HG02981 (cell line): ENCODE measurements at regions not wholly inside any gene's neighbourhood (a gene's known extent, or its start where the extent isn't known, plus 50 kb on each side); places are given as distances from the start of the nearest gene placed in this dataset.

Experiments
- ATAC-seq: cut with Tn5 transposase; IDR thresholded peaks from one replicate; pipeline ENCODE4 v1.9.1; 2021; ENCODE audit warnings: mild to moderate bottlenecking, moderate library complexity; ENCODE audit not compliant: unreplicated experiment

DNA sequence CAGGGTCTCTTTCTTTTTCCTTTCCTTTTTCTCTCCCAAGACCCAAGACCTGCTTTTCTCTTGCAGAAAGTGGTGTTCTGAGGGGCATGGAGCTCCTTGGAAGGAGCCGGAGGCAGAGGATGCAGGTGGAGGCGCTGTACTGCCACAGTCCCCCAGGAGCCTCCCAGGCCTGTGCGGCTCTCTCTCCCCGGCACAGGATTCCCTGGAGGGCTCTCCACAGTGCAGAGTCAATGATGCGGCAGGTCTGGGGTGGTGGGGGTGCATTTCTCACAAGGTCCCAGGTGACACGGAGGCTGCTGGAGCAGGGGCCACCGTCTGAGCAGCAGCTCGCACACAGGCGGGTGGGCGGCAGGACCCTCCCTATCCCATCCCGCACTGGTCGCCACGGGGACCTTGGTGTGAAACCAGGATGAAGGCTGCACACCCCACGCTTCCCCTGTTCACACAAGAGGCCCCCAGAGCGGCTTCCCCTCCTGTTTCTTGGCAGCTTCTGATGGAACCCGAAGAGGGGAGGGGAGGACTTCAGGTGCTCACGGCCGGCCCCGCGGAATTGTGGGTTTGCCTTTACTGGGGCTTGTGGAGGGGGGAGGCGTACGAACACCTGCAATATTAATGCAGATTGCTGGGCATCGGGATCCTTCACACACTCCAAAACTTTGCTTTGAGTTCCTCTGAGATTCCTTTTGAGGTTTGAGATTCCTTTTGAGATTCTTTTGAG, 186.9 kb downstream of the ENGASE start:
- no peak for ATAC-seq

DNA sequence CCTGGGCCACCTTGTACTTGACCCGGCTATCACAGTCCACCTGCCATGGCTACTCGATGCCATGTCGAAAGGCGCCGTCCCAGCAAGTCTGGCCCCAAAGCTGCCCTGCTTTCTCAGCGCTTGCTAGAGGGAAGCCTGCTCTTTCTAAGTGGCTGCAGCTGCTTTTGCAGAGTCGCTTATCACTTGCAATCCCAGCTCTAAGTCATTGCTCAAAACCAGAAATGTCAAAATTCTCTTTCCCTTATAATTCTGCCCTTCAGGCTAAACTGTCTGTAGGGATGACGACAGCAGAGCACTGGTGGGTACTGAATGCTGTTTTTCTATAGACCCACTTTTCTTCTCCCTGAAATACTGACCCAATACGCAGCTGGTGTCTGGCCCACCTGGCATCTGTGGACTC, 184.2 kb downstream of the ENGASE start:
- no peak for ATAC-seq

DNA sequence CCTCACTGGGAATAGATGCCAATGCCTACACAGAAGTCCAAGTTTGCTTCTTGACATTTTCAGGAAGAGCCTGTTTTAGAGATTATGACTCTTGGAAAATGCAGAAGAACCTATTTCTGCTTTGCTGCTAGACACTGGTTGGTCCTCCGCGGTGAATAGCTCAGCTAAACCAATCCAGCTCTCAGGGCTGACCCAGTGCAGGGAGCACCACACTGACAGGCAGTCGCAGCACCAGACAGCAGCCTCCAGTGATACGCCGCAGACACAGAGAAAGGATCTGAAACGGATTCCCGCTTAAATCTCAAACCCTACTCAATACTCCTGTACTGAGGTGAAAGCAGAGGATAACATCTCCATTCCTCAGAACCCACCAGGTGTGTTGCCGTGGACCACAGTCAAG, 183.4 kb downstream of the ENGASE start:
- no peak for ATAC-seq

DNA sequence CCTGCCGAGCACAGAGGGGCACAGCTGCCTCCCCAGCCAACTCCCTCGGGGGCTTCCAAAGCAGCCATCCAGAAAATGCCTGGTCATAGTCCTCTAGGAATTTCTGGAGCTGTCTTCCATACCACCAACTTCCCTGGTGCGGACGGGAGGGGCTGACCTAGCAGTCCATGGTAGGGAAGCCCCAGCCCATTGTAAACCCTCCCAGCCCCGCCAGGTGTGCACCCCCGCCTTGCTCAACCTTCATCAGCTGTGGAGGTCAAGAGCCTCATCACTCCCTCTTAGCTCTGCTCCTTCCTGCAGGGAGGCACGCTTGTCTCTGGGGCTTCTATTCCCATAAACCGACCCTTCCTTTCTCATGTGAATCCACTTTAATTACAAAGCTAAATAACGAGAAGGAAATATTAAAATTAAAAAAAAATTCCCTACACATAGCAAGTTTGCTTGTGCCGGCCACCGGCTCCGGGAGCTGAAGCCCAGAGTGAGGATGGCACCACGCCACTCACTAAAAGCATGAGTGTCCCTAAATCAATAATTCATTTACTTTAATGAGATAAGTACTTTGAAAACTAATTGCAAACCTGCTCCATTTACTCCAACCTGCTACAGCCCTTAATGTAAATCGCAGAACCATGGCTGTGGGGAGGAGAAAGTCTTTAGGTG, 181.4 kb downstream of the ENGASE start:
- ATAC-seq: no peak

DNA sequence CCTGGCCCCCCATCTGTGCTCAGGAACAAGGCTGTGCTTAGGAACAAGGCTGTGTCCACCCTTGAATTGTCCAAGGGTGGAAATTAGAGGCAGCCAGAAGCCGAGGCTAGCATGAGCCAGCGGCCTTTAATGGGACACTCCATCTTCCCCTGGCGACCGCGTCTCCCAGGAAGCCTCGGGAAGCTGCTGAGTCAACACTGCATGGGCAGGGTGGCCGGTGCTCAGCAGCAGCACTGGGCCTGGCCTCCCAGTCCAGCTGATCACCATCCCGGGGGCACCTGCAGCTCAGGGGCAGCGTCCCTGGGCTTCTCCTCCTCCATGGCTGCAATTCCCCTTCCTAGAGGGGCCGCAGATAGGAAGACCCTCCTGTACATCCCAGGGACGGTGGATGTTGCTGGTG, 180.8 kb downstream of the ENGASE start:
- no peak for ATAC-seq

DNA sequence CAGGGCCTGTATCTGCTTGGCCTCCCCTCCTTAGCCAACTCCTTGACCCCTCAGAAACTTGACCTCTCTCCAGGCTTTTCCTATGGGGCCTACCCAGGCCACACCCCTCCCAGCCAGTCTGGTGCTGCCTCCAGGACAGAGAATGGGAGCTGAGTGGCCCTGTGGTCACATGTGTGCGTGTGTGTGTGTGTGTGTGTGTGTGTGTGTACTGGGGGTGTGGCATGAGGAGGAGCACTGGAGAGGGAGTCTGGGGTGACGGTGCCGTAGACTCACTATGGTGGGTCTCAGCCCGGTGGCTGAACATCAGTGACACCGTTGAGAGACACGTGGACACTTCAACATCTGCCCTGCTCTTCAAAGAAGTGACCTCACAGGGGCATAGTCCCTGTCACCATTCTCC, 180.4 kb downstream of the ENGASE start:
- ATAC-seq: no peak

DNA sequence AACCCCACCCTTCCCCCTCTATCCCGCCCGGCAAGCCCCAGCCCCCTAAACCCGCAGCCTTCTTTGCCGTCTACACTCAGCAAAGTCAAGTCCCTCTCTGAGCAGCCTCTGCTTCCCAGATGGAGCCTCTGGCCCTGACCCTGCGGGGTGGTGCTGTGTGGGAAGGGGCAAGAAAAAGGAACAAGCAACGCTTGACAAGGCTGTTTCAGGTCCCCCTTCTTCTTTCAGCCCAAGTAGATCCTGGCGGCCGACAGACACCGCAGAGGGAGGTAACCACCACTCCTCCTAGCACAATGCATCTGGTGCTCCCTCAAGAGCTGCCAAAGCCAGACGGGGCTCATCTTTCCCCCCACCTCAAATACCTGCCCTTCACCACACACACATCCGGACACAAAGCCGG, 178.3 kb downstream of the ENGASE start:
- no peak for ATAC-seq

DNA sequence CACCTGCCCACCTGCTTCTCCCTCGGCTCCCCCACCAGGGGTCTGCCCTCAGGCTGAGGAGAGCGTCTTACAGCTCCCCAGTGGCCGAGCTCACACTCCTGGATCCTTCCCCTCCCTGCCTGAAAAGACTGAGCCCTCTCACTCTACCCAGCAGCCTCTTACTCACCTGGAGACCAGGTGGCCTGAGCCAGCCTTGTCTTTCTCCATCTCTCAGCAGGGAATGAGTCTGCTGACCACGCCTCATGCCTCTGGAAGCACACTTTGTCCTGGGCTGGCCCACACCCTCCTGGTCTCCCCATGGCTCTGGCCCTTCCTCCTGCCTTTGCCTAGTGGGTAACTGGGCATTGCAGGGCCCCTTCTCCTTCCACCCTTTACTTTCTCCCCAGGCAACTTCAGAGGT, 177.2 kb downstream of the ENGASE start:
- ATAC-seq: no peak

DNA sequence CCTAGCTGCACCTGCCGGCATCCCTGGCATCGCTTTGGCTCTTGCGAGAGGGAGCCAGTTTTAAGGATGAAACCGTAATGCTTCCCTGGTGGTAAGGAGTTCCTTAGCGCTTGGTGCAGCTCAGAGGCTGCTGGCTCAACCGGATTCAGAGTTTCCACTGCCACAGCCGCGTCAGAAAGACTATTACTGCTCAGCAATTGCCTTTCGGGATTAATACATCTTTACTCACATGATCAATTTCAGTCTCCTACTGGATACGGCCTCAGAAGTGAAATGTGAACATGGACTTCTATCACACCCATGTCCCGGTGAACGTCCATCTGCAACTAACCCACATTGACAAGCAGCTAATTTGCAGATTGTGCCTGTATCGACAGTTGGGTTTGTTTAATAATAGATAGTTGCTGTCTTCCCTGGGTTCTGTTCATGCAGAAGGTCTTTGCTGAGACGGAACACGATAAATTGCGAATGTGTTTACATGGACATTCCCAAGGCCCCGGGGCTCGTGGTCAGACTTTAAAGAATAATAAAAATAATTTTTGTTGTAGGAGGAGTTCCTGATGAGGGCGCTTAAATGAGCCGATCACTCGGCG, 175.4 kb downstream of the ENGASE start:
- ATAC-seq: no peak

DNA sequence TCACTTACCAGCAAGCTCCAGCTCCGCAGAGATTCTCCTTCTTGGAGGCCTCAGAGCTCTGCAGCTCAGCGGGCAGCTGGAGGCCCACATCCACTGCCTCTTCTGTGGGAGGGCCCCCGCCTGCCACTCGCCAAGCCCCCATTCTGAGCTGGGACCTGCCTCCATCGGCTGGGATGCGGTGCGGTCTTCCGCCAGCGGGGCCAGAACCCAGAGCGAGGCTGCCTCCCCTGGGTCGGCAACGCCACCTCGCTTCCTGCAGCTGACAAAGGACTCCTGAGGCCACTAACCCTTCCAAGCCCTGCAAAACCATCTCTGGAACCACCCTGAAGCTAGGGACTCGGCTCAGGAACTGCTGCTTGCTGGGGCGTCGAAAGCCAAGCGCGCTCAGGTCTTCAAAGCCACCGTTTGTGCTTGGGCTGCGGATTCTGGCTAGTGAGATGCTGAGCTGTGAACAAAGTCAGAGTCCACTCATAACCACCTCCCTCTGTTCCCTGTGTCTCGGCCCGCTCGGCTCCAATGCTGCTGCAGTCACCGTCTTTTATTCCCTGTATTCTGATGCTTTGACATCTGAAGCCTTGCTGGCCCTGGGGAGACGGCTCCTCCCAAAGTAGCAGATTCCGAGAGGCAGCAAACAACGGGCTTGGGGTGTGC, 174.3 kb downstream of the ENGASE start:
- no peak for ATAC-seq

DNA sequence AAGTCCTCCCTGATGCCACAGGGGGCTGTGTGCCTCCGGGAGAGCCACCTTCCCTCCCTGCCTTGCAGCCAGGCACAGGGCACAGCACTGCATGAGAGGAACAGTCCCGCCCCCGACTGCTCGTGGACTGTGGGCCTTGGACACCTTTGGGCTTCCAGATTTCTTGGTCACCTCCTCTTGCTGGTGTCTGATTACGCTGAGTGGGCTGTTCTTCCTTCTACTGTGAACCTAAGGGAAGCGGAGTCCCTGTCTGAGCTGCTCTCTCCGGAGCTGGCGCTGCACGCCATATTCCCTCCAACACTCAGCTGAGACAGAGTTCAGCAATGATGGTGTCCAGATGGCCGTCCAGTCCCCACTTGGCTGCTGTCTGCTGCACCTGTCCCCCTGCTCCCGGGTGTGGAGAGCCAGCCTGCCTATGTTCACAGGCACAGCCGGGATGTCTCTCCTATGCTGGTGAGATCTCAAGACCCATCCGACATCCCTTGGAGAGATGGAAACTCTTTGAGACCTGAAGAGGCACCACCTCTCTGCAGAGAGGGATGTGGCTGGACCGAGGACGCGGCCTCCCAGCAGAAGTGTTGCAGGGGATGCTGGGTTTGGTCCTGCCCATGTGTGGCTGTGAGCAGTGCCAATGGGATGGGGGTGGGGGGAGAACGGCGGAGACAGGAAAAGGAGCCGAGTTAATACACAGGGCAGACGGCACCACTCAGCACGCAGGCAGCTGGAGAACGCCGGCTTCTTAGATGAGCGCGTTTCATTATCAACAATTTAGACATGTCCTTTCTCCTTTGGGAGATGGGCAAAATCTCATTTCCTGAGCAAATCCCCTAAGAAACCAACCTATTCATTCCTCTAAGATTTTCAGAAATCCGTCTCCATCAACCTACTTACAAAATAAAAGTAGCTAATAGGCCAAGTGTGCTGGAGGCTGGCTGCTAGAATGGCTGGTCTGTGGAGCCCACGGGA, 171.9 kb downstream of the ENGASE start:
- ATAC-seq: no peak

DNA sequence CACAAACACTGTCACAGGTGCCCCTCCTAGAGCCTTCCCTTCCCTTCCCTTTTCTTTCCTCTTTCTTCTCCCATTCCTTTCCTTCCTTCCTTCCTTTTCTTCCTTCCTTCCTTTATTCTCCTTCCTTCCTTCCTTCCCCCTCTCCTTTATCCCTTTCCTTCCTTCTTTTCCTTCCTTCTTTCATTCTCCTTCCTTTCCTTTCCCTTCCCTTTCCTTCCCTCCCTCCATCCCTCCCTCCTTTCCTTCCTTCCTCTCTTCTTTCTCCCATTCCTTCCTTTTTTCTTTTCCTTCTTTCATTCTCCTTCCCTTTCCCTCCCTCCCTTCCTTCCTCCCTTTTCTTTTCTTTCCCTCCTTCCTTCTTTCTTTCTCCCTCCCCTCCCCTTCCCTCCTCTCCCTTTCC, 170.0 kb downstream of the ENGASE start:
- ATAC-seq: no peak

DNA sequence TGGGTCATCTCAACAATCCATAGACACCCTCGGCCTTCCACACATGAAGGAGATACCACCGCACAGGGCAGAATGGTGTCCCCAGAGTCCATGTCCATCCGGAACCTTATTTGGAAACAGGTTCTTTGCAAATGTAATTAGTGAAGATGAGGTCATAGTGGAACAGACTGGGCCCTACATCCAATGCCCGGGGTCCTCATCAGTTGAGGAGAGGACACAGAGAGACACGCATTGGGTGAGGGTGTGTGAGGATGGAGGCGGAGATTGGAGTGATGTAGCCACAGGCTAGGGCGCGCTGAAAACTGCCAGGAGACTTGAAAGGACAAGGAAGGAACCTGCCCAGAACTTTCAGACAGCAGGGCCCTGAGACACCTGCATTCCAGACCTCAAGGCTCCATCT, 169.4 kb downstream of the ENGASE start:
- no peak for ATAC-seq

DNA sequence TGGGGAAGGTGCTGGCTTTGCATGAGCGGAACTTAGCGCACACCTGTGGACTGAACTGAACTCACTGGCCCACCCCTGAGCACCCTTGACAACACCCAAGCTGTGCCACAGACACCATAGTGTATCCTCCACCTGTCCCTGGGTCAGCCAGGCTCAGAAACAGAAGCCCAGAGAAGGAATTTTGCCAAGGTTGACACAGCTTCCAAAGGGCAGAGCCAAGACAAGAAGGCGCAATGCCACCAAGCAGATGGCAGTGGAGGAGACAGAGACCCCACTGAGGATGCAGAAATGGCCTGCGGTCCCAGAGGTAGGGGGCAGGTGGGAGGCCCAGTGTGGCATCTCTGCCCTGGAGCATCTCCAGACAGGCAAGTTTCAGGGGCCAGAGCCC, 169.0 kb downstream of the ENGASE start:
- no peak for ATAC-seq

DNA sequence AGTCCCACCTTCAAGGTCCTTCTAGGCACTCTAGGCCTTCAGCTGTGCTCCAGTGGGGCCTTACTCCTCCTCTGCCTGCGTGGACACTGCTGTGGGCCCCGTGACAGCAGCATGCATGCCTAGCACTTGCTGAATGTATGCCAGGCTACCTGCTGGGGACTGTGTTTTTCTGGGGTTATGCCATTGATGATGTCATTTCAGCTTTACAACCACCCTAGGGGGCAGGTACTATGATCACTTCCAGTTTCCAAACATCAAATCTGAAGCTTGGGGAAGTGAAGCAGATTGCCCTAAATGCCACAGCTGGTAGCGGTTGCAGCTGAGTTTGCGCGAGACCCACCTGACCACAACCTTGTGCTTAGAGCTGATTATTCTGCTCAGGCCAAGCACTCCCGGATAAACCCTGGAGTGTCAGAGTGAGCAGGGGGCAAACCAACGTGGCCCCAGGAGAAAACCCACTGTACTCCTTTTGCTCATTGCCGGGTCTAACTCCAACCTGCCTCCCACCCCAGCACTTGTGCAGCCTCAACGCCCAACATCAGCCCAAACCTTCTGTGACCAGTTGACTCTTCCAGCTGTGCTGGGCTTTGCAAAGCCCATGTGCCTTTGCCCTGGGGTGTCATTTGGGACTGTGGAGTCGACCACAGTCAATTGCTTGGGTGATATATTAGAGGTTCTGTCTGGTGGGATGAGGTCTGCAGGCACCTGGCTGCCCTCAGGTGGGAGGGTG, 168.4 kb downstream of the ENGASE start:
- no peak for ATAC-seq

DNA sequence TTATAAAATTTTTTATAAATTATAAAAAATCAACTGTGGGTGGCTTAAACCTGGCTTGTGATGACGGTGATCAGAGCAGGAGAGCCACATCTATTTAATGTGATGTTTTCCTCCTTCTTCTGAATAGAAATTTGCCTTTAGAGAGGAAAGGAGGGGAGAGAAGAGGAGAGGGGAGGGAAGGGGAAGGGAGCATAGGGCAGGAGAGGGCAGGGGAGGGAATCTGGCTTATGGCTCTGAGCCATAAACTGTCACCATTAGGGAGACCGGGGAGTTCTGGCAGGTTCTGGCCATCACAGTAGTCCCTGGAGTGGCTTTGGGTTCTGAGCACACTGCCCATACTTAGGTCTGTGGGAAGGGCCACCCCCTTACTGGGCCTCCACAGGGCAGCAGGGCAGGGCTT, 167.8 kb downstream of the ENGASE start:
- no peak for ATAC-seq

DNA sequence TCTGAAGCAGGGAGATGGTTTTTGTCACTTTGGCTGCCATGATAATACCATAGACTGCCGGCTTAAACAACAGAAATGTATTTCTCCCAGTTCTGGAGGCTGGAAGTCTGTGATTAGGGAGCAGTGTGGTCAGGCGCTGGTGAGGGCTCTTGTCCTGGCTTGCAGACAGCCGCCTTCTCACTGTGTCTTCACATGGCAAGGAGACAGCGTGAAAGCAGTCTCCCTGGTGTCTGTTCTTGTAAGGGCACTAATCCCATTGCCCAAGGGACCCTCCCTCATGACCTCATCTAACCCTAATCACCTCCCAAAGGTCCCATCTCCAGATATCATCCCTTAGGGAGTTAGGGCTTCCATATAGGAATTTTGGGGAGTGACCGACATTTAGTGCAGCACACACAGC, 167.0 kb downstream of the ENGASE start:
- ATAC-seq: no peak

DNA sequence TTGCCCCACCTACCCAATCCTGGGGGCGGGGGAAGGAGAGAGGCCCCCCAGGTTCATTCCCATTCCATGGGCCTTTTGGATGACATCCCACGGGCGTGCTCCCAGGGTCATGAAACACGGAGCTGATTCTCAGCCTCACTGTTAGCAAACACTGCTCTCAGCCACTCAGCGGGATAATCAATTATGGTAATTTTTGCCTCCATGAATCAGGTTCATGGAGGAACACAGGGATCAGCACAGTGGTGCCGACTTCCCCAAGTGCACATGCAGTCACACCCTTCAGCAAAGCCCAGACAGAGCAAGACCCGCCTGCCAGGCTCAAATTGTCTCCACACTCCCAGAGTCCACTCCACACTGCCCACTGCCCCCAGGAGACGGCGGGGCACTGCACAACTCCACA, 164.6 kb downstream of the ENGASE start:
- ATAC-seq: no peak

DNA sequence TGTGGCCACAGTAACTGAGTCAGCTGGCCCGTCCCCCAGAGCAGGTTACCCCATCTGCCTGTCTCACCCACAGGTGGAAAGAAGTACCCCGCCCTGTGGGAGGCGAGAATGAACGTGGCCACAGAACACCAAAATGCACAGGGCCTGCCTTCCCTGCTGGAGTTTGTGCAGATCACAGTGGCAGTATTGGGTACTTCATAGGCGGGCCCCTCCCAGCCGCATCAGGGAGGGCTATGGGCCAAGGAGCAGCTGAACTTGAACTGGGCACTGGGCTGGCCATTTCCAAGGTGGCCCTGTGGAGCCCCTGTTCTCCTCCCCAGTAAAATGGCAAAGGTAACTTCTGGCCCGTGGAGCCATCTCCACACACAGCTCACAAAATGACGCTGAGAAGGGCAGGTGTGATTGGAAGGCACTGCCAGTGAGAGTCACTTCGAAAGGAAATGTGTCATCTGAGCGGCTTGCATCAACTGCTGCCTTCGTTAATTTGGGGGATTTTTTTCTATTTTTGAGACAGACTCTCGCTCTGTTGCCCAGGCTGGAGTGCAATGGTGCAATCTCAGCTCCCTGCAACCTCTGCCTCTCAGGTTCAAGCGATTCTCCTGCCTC, 162.9 kb downstream of the ENGASE start:
- no peak for ATAC-seq

DNA sequence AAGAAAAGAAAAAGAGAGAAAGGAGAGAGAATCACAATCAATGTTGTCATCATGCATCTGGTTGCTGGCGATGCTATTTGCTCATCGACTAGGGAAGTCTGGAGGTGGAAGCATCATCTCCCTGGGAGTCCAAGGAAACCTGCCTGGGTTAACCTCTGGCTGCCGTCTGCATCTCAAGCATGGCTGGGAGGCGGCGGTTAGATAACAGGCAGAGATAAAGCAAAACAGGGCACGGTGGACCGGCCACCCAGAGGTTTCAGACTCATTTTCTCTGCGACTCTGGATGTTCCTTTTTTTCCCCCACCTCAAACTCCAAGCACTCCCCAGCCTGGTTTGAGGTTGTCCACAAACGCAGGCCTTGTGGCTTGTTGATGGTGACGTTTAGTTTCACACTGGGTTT, 161.2 kb downstream of the ENGASE start:
- ATAC-seq: no peak
